K562 (cell line): ENCODE measurements at regions not wholly inside any gene's neighbourhood (a gene's known extent, or its start where the extent isn't known, plus 50 kb on each side); places are given as distances from the start of the nearest gene placed in this dataset.

Experiments used
- ATAC-seq: fragments of 200-7000 bp; cut with Tn5 transposase; 3 replicates; pipeline ENCODE4 v1.9.1; 2020; ENCODE audit warnings: moderate library complexity
- BruUV-seq: library from RNA; stranded (reverse); fragments of 400-500 nt; replicated peaks from 2 replicates; lab custom pipeline; 2021; lab: Mats Ljungman, UMichigan
- CTCF ChIA-PET: fragments of 300-600 bp; formaldehyde crosslinking; extraction: SDS; loops from one replicate; lab custom pipeline; 2021; ENCODE audit warnings: low intra/inter-chr PET ratio; lab: Yijun Ruan, JAX
- POLR2A ChIA-PET: fragments of 300-600, 350-650 bp; sonication (Branson Sonifier 250); formaldehyde crosslinking; extraction: SDS; loops from one replicate; lab custom pipeline; 2021; ENCODE audit warnings: antibody characterized with exemption, inconsistent platforms; lab: Yijun Ruan, JAX
- DNase-seq, 4 experiments: peaks; one replicate each; pipeline versions ENCODE4 v3.0.0 to v3.0.0-alpha.2; 2011 to 2018; ENCODE audit warnings: low spot score in 3 of 4, mixed read lengths in 3 of 4; ENCODE audit errors: extremely low read depth in 1 of 4
- FAIRE-seq: peaks from 2 replicates; lab custom pipeline; 2011; peaks lifted over from hg19 to GRCh38; lab: Jason Lieb, UNC
- H2AFZ ChIP-seq: 2 replicates; pipeline ENCODE4 v1.6.0; 2011; ENCODE audit warnings: low read depth, low read length, control low read depth, inconsistent platforms
- H3K27ac ChIP-seq: fragments of 200-600 bp; 3 replicates; pipeline ENCODE4 v1.8.0; 2011; ENCODE audit warnings: low read depth, mild to moderate bottlenecking, control low read depth, inconsistent platforms, low read length, moderate library complexity, mixed read lengths; ENCODE audit errors: extremely low read depth
- H3K27me3 ChIP-seq, 2 experiments: fragments of 300-600 bp in 1 of 2; 2 replicates in 1 of 2; 3 replicates in 1 of 2; pipeline versions ENCODE4 v1.6.0 to v1.8.0; 2011; ENCODE audit warnings: inconsistent platforms in 2 of 2, low read length in 2 of 2, mild to moderate bottlenecking in 1 of 2, mixed read lengths in 1 of 2, moderate library complexity in 1 of 2; ENCODE audit not compliant: control insufficient read depth in 2 of 2, insufficient read depth in 2 of 2
- H3K36me3 ChIP-seq: fragments of 300-600 bp; 3 replicates; pipeline ENCODE4 v1.8.0; 2011; ENCODE audit warnings: mild to moderate bottlenecking, low read length, inconsistent platforms; ENCODE audit not compliant: control insufficient read depth, insufficient read depth
- H3K4me1 ChIP-seq, 2 experiments: fragments of 200-600 bp in 1 of 2; replicated peaks in 1 of 2; 2 replicates in 1 of 2; 3 replicates in 1 of 2; pipeline versions ENCODE4 v1.5.1 to v1.8.0; 2011; ENCODE audit warnings: inconsistent platforms in 2 of 2, low read length in 2 of 2, mild to moderate bottlenecking in 1 of 2, mixed read lengths in 1 of 2, moderate library complexity in 1 of 2; ENCODE audit not compliant: control insufficient read depth in 2 of 2, insufficient read depth in 2 of 2
- H3K4me2 ChIP-seq: 2 replicates; pipeline ENCODE4 v1.6.1; 2011; ENCODE audit warnings: low read length, control low read depth, inconsistent platforms, mixed read lengths; ENCODE audit not compliant: insufficient read depth
- H3K4me3 ChIP-seq: fragments of 200-600 bp; sonication (generic), shearing (Covaris generic); 2 replicates; pipeline ENCODE4 v1.5.1; 2016; ENCODE audit warnings: control low read depth, inconsistent platforms
- H3K79me2 ChIP-seq: fragments of 200-600 bp; 3 replicates; pipeline ENCODE4 v1.8.0; 2011; ENCODE audit warnings: low read length, inconsistent platforms; ENCODE audit not compliant: control insufficient read depth, insufficient read depth
- H3K9ac ChIP-seq, 2 experiments: 2 replicates each; pipeline versions ENCODE4 v1.6.0 to v1.6.1; 2011; ENCODE audit warnings: low read depth in 2 of 2, low read length in 2 of 2, control low read depth in 1 of 2, inconsistent platforms in 1 of 2, mild to moderate bottlenecking in 1 of 2, mixed read lengths in 1 of 2; ENCODE audit not compliant: insufficient read depth in 1 of 2
- H3K9me1 ChIP-seq: one replicate; pipeline ENCODE4 v1.6.0; 2011; ENCODE audit warnings: inconsistent platforms, mild to moderate bottlenecking, low read length, moderate library complexity; ENCODE audit not compliant: control insufficient read depth, insufficient read depth
- H3K9me3 ChIP-seq: replicated peaks from 2 replicates; pipeline ENCODE4 v1.5.1; 2011; ENCODE audit warnings: low read depth, low read length, inconsistent platforms; ENCODE audit not compliant: control insufficient read depth, insufficient read depth
- H4K20me1 ChIP-seq: replicated peaks from 2 replicates; pipeline ENCODE4 v1.6.1; 2011; ENCODE audit warnings: low read length, inconsistent platforms, mixed read lengths; ENCODE audit not compliant: control insufficient read depth, insufficient read depth
- NR1H2 ChIP-seq: sonication (generic); formaldehyde crosslinking; IDR thresholded peaks from 2 replicates; pipeline ENCODE4 v1.4.0; 2020; ENCODE audit warnings: mild to moderate bottlenecking, missing genetic modification reagents
- POLR2H ChIP-seq: IDR thresholded peaks from 2 replicates; pipeline ENCODE4 v1.6.1; 2016; ENCODE audit warnings: missing genetic modification characterization, low read depth, mild to moderate bottlenecking, control low read depth, missing compliant biosample characterization, moderate library complexity
- ZBTB17 ChIP-seq: fragments of 450-650 bp; formaldehyde crosslinking; IDR thresholded peaks from 2 replicates; pipeline ENCODE4 v1.4.0; 2020; ENCODE audit warnings: mild to moderate bottlenecking
- ZNF12 ChIP-seq: sonication (generic); formaldehyde crosslinking; IDR thresholded peaks from 2 replicates; pipeline ENCODE4 v1.4.0; 2020; ENCODE audit warnings: mild to moderate bottlenecking, missing genetic modification reagents
- WGBS: fragments of 100-300 bp; shearing (Covaris generic); methylation state at CpG from one replicate; pipeline ENCODE4 v1.1.6; 2016; ENCODE audit warnings: low coverage, mixed read lengths; ENCODE audit not compliant: insufficient coverage; ENCODE audit errors: missing lambda C conversion rate; 5-methylcytosine and 5-hydroxymethylcytosine counted together
- in situ Hi-C: fragments of 300-500 bp; cut with MboI; formaldehyde crosslinking; loops from 4 replicates; pipeline ENCODE4 v1.15.0; 2018; ENCODE audit warnings: inconsistent platforms, mixed read lengths
- intact Hi-C: fragments of 100-400 bp; cut with micrococcal nuclease; formaldehyde crosslinking; loops from 2 replicates; pipeline ENCODE4 v1.14.2; 2022
- TF ChIP-seq, protein P1 (sequence below): fragments of 450-650 bp; IDR thresholded peaks from 2 replicates; pipeline ENCODE4 v1.6.1; 2016; ENCODE audit warnings: low read depth

DNA sequence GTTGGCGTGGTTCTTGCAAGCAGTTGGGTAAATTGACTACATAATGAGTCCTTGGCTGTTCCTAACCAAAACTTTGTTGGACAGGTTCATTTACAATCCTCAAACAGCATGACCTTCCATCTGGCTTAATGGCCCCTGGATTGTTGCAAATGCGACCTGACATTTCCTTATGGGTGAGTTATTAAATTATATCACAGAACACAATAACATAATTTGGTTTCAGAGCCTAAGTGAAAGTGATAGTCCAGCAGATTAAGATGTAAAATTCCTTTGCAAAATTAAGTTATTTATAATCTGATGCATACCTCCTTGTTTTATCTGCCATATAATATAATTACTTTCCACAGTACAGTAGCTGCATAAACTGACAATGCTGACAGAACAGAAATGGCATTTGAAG, 224.4 kb downstream of the TUSC1 start:
- no peak overlapping the region for H3K4me2 ChIP-seq
- ATAC-seq (no peak), DNase-seq (no peak), FAIRE-seq (no peak)
- no peaks in the 10 kb centered on the region for H3K9me1 ChIP-seq
- no peaks in the 10 kb centered on the region for H3K36me3 ChIP-seq
- BruUV-seq, result no TSS peak
- H3K27ac ChIP-seq, result no peak overlapping the region
- no peaks in the 10 kb centered on the region for H3K27me3 ChIP-seq
- no peaks in the 10 kb centered on the region for H3K9me3 ChIP-seq
- intact Hi-C loops (no loop called here), in situ Hi-C loops (no loop called here)
- no peak overlapping the region for H3K4me3 ChIP-seq
- ChIA-PET CTCF (no interaction called here), POLR2A (no interaction called here)
- H3K79me2 ChIP-seq, result no peaks in the 10 kb centered on the region
- H2AFZ ChIP-seq, result no peak overlapping the region
- H3K4me1 ChIP-seq, result no peaks in the 10 kb centered on the region
- WGBS, result no CpG with 5 or more reads among the region's 2 CpGs
- H4K20me1 ChIP-seq, result no peaks in the 10 kb centered on the region
- no peak for TF ChIP-seq POLR2H (tag)
- TF ChIP-seq ZBTB17 (CRISPR knock-in tag), result no peak
- H3K9ac ChIP-seq, result no peak overlapping the region

DNA sequence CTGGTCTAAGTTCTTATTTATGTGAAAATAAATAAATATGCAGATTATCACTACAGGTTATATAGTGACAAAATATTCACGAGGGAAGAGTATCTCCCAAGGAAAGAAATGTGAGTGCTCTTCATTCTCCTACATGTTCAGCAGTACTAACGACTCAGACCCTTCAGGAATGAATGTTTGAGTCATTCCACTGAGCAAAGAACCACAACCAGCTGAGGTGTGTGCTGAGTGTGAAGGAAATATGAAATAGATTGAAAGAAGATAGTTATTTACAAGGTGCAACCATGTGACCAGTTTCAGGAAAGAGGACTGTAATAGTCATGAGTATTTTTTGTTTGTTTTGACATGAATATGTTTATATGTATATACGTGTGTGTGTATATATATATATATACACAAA, 228.7 kb downstream of the TUSC1 start:
- H3K4me3 ChIP-seq, result no peak overlapping the region
- CTCF ChIA-PET, result no interaction called here
- H3K9me1 ChIP-seq, result no peaks in the 10 kb centered on the region
- no peak for ATAC-seq
- DNase-seq, result no peak
- no peaks in the 10 kb centered on the region for H4K20me1 ChIP-seq
- BruUV-seq, result no TSS peak
- intact Hi-C loops, result no loop called here
- no peaks in the 10 kb centered on the region for H3K36me3 ChIP-seq
- no peaks in the 10 kb centered on the region for H3K27me3 ChIP-seq
- TF ChIP-seq, protein P1, sequence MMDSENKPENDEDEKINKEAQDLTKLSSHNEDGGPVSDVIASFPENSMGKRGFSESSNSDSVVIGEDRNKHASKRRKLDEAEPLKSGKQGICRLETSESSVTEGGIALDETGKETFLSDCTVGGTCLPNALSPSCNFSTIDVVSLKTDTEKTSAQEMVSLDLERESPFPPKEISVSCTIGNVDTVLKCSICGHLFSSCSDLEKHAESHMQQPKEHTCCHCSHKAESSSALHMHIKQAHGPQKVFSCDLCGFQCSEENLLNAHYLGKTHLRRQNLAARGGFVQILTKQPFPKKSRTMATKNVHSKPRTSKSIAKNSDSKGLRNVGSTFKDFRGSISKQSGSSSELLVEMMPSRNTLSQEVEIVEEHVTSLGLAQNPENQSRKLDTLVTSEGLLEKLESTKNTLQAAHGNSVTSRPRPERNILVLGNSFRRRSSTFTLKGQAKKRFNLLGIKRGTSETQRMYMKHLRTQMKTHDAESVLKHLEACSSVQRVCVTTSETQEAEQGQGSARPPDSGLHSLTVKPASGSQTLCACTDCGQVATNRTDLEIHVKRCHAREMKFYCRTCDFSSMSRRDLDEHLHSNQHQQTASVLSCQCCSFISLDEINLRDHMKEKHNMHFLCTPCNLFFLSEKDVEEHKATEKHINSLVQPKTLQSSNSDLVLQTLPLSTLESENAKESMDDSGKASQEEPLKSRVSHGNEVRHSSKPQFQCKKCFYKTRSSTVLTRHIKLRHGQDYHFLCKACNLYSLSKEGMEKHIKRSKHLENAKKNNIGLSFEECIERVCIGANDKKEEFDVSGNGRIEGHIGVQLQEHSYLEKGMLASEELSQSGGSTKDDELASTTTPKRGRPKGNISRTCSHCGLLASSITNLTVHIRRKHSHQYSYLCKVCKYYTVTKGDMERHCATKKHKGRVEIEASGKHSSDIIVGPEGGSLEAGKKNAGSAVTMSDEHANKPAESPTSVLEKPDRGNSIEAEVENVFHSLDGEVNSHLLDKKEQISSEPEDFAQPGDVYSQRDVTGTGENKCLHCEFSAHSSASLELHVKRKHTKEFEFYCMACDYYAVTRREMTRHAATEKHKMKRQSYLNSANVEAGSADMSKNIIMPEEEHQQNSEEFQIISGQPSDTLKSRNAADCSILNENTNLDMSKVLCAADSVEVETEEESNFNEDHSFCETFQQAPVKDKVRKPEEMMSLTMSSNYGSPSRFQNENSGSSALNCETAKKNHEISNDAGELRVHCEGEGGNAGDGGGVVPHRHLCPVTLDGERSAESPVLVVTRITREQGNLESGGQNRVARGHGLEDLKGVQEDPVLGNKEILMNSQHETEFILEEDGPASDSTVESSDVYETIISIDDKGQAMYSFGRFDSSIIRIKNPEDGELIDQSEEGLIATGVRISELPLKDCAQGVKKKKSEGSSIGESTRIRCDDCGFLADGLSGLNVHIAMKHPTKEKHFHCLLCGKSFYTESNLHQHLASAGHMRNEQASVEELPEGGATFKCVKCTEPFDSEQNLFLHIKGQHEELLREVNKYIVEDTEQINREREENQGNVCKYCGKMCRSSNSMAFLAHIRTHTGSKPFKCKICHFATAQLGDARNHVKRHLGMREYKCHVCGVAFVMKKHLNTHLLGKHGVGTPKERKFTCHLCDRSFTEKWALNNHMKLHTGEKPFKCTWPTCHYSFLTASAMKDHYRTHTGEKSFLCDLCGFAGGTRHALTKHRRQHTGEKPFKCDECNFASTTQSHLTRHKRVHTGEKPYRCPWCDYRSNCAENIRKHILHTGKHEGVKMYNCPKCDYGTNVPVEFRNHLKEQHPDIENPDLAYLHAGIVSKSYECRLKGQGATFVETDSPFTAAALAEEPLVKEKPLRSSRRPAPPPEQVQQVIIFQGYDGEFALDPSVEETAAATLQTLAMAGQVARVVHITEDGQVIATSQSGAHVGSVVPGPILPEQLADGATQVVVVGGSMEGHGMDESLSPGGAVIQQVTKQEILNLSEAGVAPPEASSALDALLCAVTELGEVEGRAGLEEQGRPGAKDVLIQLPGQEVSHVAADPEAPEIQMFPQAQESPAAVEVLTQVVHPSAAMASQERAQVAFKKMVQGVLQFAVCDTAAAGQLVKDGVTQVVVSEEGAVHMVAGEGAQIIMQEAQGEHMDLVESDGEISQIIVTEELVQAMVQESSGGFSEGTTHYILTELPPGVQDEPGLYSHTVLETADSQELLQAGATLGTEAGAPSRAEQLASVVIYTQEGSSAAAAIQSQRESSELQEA, result no peak
- no peak for TF ChIP-seq ZNF12
- TF ChIP-seq NR1H2, result no peak
- TF ChIP-seq, all 486 proteins: peak for 0
- no peak overlapping the region for H3K9ac ChIP-seq
- no peak overlapping the region for H3K4me2 ChIP-seq
- no peak for FAIRE-seq
- in situ Hi-C loops, result no loop called here
- no peak overlapping the region for H2AFZ ChIP-seq
- no CpG with 5 or more reads among the region's 3 CpGs for WGBS
- H3K4me1 ChIP-seq, result no peaks in the 10 kb centered on the region
- H3K27ac ChIP-seq, result no peak overlapping the region
- POLR2A ChIA-PET, result no interaction called here
- H3K9me3 ChIP-seq, result no peaks in the 10 kb centered on the region
- H3K79me2 ChIP-seq, result no peaks in the 10 kb centered on the region
